ENCODE measurements at regions not wholly inside any gene's neighbourhood (a gene's known extent, or its start where the extent isn't known, plus 50 kb on each side); places are given as distances from the start of the nearest gene placed in this dataset.

GRCh38 chr7:25359471-25360059, 131.3 kb upstream of the NPVF start:
- no peak for TF ChIP-seq CTCF (IDR thresholded peaks at IDR 0.05)
- TF ChIP-seq EZH2 (IDR thresholded peaks at IDR 0.05; ENCODE audit: borderline replicate concordance, insufficient read depth, low read depth, low read length, poor library complexity, severe bottlenecking), result no peak
